Naive thymus-derived CD8-positive, alpha-beta T cell (primary cell): ENCODE measurements at regions not wholly inside any gene's neighbourhood (a gene's known extent, or its start where the extent isn't known, plus 50 kb on each side); places are given as distances from the start of the nearest gene placed in this dataset.
"Not testable (repeated sequence)": the region's sequence is repeated elsewhere in the genome, so short reads cannot be mapped to it uniquely, and the experiment has no call there.

Experiments used
- ATAC-seq, 2 donors: fragments of 150-1000 bp; cut with Tn5 transposase in 1 of 2; sonication (Bioruptor Pico), chemical (Tn5 transposase) in 1 of 2; 1 replicate in 1 of 2; 2 replicates in 1 of 2; pipeline ENCODE4 v1.10.0; 2021; ENCODE audit warnings: mild to moderate bottlenecking in 2 of 2, moderate library complexity in 2 of 2
- POLR2A ChIA-PET: fragments of 350-600 bp; sonication (Branson Sonifier 250); formaldehyde crosslinking; loops from one replicate; lab custom pipeline; 2021; ENCODE audit warnings: antibody characterized with exemption; lab: Charles Lee
- DNase-seq, 10 donors: peaks; one replicate each; pipeline versions ENCODE4 v3.0.0 to v3.0.0-alpha.2; 2020 to 2022
- H3K27ac Mint-ChIP-seq, 10 donors: one replicate each; pipeline ENCODE4 v1.8.0; 2020 to 2022; ENCODE audit warnings: mild to moderate bottlenecking in 10 of 10, mixed read lengths in 10 of 10, moderate library complexity in 4 of 10, inconsistent platforms in 1 of 10
- H3K27me3 Mint-ChIP-seq, 5 donors: one replicate each; pipeline ENCODE4 v1.8.0; 2021 to 2022; ENCODE audit warnings: mixed read lengths in 5 of 5
- H3K36me3 Mint-ChIP-seq, 3 donors: one replicate each; pipeline ENCODE4 v1.8.0; 2020 to 2022; ENCODE audit warnings: mixed read lengths in 3 of 3, mild to moderate bottlenecking in 2 of 3, inconsistent platforms in 1 of 3
- H3K4me1 Mint-ChIP-seq, 4 donors: one replicate each; pipeline ENCODE4 v1.8.0; 2021 to 2022; ENCODE audit warnings: mixed read lengths in 4 of 4
- H3K4me3 Mint-ChIP-seq, 10 donors: one replicate each; pipeline ENCODE4 v1.8.0; 2020 to 2022; ENCODE audit warnings: mild to moderate bottlenecking in 10 of 10, mixed read lengths in 10 of 10, moderate library complexity in 6 of 10, inconsistent platforms in 1 of 10
- H3K9me3 Mint-ChIP-seq, 9 donors: one replicate each; pipeline ENCODE4 v1.8.0; 2020 to 2022; ENCODE audit warnings: mixed read lengths in 9 of 9, mild to moderate bottlenecking in 3 of 9, inconsistent platforms in 1 of 9, moderate library complexity in 1 of 9

GRCh38 chr9:62864481-62865469 lies 1674.9 kb downstream of the SPATA31A7 start:
- DNase-seq, POLR2A ChIA-PET, H3K9me3 Mint-ChIP-seq, H3K4me1 Mint-ChIP-seq, ATAC-seq, H3K36me3 Mint-ChIP-seq: not testable (repeated sequence)
- H3K27ac Mint-ChIP-seq, result peak overlapping the region in 1 of 10 donors; percentile 90
- peaks cover 44 to 90% (median 49%) of the 10 kb centered on the region in 5 donors for H3K27me3 Mint-ChIP-seq
- H3K4me3 Mint-ChIP-seq, result peak overlapping the region in 1 of 10 donors; percentile 17

GRCh38 chr9:62869061-62869460 lies 1679.2 kb downstream of the SPATA31A7 start:
- H3K36me3 Mint-ChIP-seq, H3K4me3 Mint-ChIP-seq, ATAC-seq, H3K27ac Mint-ChIP-seq, H3K4me1 Mint-ChIP-seq, H3K9me3 Mint-ChIP-seq, DNase-seq, POLR2A ChIA-PET: not testable (repeated sequence)
- H3K27me3 Mint-ChIP-seq, result peaks cover 28 to 58% (median 28%) of the 10 kb centered on the region in 5 donors

- peaks cover 12 to 42% (median 18%) of the 10 kb centered on the region in 5 donors for H3K27me3 Mint-ChIP-seq
These were observed 1681.9 kb downstream of the SPATA31A7 start for GRCh38 chr9:62871765-62872164.

DNA sequence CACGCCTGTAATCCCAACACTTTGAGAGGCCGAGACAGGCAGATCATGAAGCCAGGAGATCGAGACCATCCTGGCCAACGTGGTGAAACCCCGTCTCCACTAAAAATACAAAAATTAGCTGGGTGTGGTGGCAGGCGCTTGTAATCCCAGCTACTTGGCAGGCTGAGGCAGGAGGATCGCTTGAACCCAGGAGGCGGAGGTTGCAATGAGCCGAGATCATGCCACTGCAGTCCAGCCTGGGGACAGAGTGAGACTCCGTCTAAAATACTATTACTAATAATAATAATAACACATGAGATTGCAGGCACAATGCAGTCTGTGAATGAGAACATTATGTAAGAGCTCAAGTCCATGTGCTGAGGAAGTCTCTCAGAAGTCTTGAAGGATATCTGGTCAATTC lies 1684.4 kb downstream of the SPATA31A7 start:
- POLR2A ChIA-PET, H3K4me1 Mint-ChIP-seq, H3K9me3 Mint-ChIP-seq, DNase-seq, H3K36me3 Mint-ChIP-seq, H3K4me3 Mint-ChIP-seq, ATAC-seq, H3K27ac Mint-ChIP-seq: not testable (repeated sequence)
- peaks cover 11 to 29% (median 20%) of the 10 kb centered on the region in 5 donors for H3K27me3 Mint-ChIP-seq

More at GRCh38 chr9:62871765-62872164, 1681.9 kb downstream of the SPATA31A7 start:
- H3K9me3 Mint-ChIP-seq, DNase-seq, H3K4me3 Mint-ChIP-seq, H3K4me1 Mint-ChIP-seq, ATAC-seq, H3K36me3 Mint-ChIP-seq, POLR2A ChIA-PET, H3K27ac Mint-ChIP-seq: not testable (repeated sequence)

DNA sequence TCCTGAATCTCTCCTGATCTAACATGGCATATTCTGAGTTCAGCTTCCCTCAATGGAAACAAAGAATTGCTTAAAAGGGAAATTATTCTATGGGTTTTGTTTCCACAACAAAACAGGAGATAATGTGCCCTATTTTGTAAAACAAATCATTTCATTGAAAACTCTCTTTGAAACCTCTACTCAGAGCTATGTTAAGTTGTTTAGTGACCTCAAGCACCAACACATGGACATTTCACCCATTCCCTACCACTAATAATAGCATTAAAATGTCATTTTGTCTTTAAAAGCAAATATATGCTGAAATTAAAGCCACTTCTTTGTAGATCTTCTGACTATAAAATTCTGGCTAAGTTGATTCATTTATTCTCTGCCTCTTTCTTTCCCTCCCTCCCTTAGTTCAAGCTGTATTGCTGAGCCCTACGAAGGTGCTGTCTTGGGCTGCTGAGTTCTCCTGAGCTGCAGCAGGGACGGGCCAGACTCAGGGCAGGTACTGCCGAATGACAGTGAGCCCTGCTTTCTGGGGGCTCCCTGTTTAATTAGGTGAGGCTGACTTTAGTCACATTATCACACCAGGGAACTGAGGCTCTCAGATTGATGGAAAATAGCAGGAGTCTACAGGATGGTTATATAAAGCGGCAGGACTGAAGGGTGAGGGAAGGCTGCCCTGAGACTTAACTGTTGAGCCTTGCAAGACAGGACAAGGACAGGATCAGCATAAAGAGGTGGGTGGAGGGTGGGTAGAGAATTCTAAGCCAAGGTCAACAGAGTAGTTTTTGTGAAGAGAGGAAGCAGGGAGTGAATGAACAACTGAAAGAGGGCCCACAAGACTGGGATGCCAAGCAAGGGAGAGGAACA lies 1685.1 kb downstream of the SPATA31A7 start:
- H3K9me3 Mint-ChIP-seq, H3K27ac Mint-ChIP-seq, H3K36me3 Mint-ChIP-seq, POLR2A ChIA-PET, ATAC-seq, DNase-seq, H3K4me3 Mint-ChIP-seq, H3K4me1 Mint-ChIP-seq: not testable (repeated sequence)
- H3K27me3 Mint-ChIP-seq, result peaks cover 18 to 30% (median 23%) of the 10 kb centered on the region in 5 donors

DNA sequence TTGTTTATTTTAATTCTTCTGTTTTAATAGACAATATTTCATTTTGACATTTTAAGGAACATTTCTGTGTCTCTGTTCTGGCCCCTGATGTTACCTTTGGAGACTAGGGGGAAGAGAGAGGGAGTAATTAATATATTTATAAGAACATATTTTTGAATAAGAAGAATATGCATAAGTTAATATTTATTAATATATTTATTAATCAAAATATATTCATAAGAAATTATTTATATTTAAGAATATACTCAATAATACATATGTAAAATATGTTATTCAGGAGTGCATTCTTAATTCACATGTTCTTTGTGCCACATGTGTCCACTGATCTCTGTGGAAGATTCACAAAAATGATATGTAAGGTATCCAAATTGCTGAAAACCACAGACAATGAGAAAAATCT lies 1687.7 kb downstream of the SPATA31A7 start:
- H3K36me3 Mint-ChIP-seq, H3K4me1 Mint-ChIP-seq, H3K9me3 Mint-ChIP-seq, ATAC-seq, DNase-seq, H3K27ac Mint-ChIP-seq, H3K4me3 Mint-ChIP-seq, POLR2A ChIA-PET: not testable (repeated sequence)
- H3K27me3 Mint-ChIP-seq, result peaks cover 21 to 45% (median 26%) of the 10 kb centered on the region in 5 donors

GRCh38 chr9:62877987-62878386 lies 1688.2 kb downstream of the SPATA31A7 start:
- POLR2A ChIA-PET, H3K4me1 Mint-ChIP-seq, H3K36me3 Mint-ChIP-seq, DNase-seq, H3K9me3 Mint-ChIP-seq, H3K27ac Mint-ChIP-seq, ATAC-seq, H3K4me3 Mint-ChIP-seq: not testable (repeated sequence)
- peaks cover 21 to 49% (median 30%) of the 10 kb centered on the region in 5 donors for H3K27me3 Mint-ChIP-seq

- H3K36me3 Mint-ChIP-seq, H3K9me3 Mint-ChIP-seq, H3K27ac Mint-ChIP-seq, H3K4me3 Mint-ChIP-seq, ATAC-seq, H3K4me1 Mint-ChIP-seq, POLR2A ChIA-PET, DNase-seq: not testable (repeated sequence)
- peaks cover 14 to 39% (median 25%) of the 10 kb centered on the region in 5 donors for H3K27me3 Mint-ChIP-seq
These were observed 1690.6 kb downstream of the SPATA31A7 start for GRCh38 chr9:62880453-62880852.

- H3K27me3 Mint-ChIP-seq, result peaks cover 14 to 39% (median 25%) of the 10 kb centered on the region in 5 donors
These were observed 1691.1 kb downstream of the SPATA31A7 start for GRCh38 chr9:62880971-62881370.

GRCh38 chr9:62881811-62882210 lies 1692.0 kb downstream of the SPATA31A7 start:
- DNase-seq, H3K36me3 Mint-ChIP-seq, H3K9me3 Mint-ChIP-seq, H3K4me3 Mint-ChIP-seq, H3K4me1 Mint-ChIP-seq, ATAC-seq, POLR2A ChIA-PET: not testable (repeated sequence)
- Mint-ChIP-seq H3K27me3 (peaks cover 14 to 39% (median 23%) of the 10 kb centered on the region in 5 donors), H3K27ac (peak overlapping the region in 1 of 10 donors; percentile 27)

More at GRCh38 chr9:62880971-62881370, 1691.1 kb downstream of the SPATA31A7 start:
- H3K36me3 Mint-ChIP-seq, ATAC-seq, POLR2A ChIA-PET, H3K27ac Mint-ChIP-seq, H3K4me3 Mint-ChIP-seq, H3K9me3 Mint-ChIP-seq, H3K4me1 Mint-ChIP-seq, DNase-seq: not testable (repeated sequence)

- H3K4me1 Mint-ChIP-seq, H3K4me3 Mint-ChIP-seq, POLR2A ChIA-PET, H3K9me3 Mint-ChIP-seq, DNase-seq, H3K27ac Mint-ChIP-seq, H3K36me3 Mint-ChIP-seq, ATAC-seq: not testable (repeated sequence)
- peaks cover 13 to 36% (median 23%) of the 10 kb centered on the region in 5 donors for H3K27me3 Mint-ChIP-seq
These were observed 1692.9 kb downstream of the SPATA31A7 start for GRCh38 chr9:62882717-62883116.

DNA sequence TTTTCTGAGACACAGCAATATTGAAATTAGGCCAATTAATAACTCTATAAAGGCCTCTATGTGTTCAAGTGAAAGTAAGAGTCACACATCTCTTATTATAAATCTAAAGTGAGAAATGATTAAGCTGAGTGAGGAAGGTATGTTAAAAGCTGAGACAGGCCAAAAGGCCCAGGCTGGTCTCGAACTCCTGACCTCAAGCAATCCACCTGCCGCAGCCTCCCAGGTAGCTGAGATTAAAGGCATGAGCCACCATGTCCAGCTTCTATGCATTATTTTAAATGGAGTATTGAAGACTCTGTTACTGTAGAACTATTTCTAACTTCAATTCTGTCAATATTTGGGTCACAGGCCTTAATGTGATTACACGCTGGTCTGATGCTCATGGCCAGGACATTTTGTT lies 1706.9 kb downstream of the SPATA31A7 start:
- H3K36me3 Mint-ChIP-seq, ATAC-seq, DNase-seq, H3K4me3 Mint-ChIP-seq, H3K9me3 Mint-ChIP-seq, POLR2A ChIA-PET, H3K4me1 Mint-ChIP-seq, H3K27ac Mint-ChIP-seq, H3K27me3 Mint-ChIP-seq: not testable (repeated sequence)
